PC-9 (cell line): ENCODE measurements at regions not wholly inside any gene's neighbourhood (a gene's known extent, or its start where the extent isn't known, plus 50 kb on each side); places are given as distances from the start of the nearest gene placed in this dataset.
A peak's percentile ranks its signal among the peaks of the same experiment; 100 is the strongest.

Experiments
- BruUV-seq: library from RNA; stranded (reverse); fragments of 400-500 nt; replicated peaks from 2 replicates; lab custom pipeline; 2021; lab: Mats Ljungman, UMichigan
- CTCF ChIA-PET: fragments of 300-600 bp; sonication (Branson Sonifier 250); formaldehyde crosslinking; loops from one replicate; lab custom pipeline; 2022; ENCODE audit warnings: antibody characterized with exemption; lab: Charles Lee
- POLR2A ChIA-PET: fragments of 300-600 bp; sonication (Branson Sonifier 250); formaldehyde crosslinking; loops from one replicate; lab custom pipeline; 2022; ENCODE audit warnings: antibody characterized with exemption; ENCODE audit not compliant: unreplicated experiment; lab: Charles Lee
- DNase-seq, 2 experiments: peaks; one replicate each; pipeline versions ENCODE4 v3.0.0 to v3.0.0-alpha.2; 2015 to 2022; ENCODE audit warnings: mixed read lengths in 1 of 2
- H2AFZ ChIP-seq: fragments of 200-600 bp; sonication (generic); 2 replicates; pipeline ENCODE4 v1.8.1; 2017; ENCODE audit warnings: antibody characterized with exemption
- H3F3A ChIP-seq: fragments of 200-600 bp; sonication (generic); 2 replicates; pipeline ENCODE4 v1.8.1; 2017; ENCODE audit warnings: antibody characterized with exemption, mild to moderate bottlenecking, low read depth; ENCODE audit not compliant: insufficient read depth
- H3K27ac ChIP-seq: fragments of 200-600 bp; sonication (generic); 2 replicates; pipeline ENCODE4 v1.6.1; 2016; ENCODE audit warnings: mixed run types
- H3K27me3 ChIP-seq: fragments of 200-600 bp; sonication (generic); 2 replicates; pipeline ENCODE4 v1.6.1; 2016; ENCODE audit warnings: low read depth, mixed run types; ENCODE audit not compliant: insufficient read depth
- H3K36me3 ChIP-seq: fragments of 200-600 bp; sonication (generic); 2 replicates; pipeline ENCODE4 v1.6.1; 2016; ENCODE audit warnings: low read depth, mixed run types
- H3K4me1 ChIP-seq: fragments of 200-600 bp; sonication (generic); replicated peaks from 2 replicates; pipeline ENCODE4 v1.6.1; 2016; ENCODE audit warnings: mixed run types; ENCODE audit not compliant: insufficient read depth
- H3K4me2 ChIP-seq: fragments of 200-600 bp; sonication (generic); 2 replicates; pipeline ENCODE4 v1.6.1; 2017; ENCODE audit warnings: mixed run types
- H3K4me3 ChIP-seq: fragments of 200-600 bp; sonication (generic); 2 replicates; pipeline ENCODE4 v1.6.1; 2016; ENCODE audit warnings: mixed run types
- H3K79me2 ChIP-seq: fragments of 200-600 bp; sonication (generic); 2 replicates; pipeline ENCODE4 v1.6.1; 2017; ENCODE audit warnings: low read depth, mixed run types
- H3K9me2 ChIP-seq: fragments of 200-600 bp; sonication (generic); 2 replicates; pipeline ENCODE4 v1.8.1; 2017; ENCODE audit warnings: mild to moderate bottlenecking; ENCODE audit not compliant: insufficient read depth
- H3K9me3 ChIP-seq: fragments of 200-600 bp; sonication (generic); 2 replicates; pipeline ENCODE4 v1.8.1; 2016; ENCODE audit warnings: low read depth; ENCODE audit not compliant: insufficient read depth
- H4K20me1 ChIP-seq: fragments of 200-600 bp; sonication (generic); 2 replicates; pipeline ENCODE4 v1.8.1; 2017; ENCODE audit not compliant: insufficient read depth
- EZH2 ChIP-seq: fragments of 200-600 bp; sonication (generic); IDR thresholded peaks from 2 replicates; pipeline ENCODE4 v1.8.0; 2017; ENCODE audit warnings: antibody characterized with exemption, low read depth
- intact Hi-C: fragments of 100-400 bp; cut with micrococcal nuclease; formaldehyde crosslinking; loops from one replicate; pipeline ENCODE4 v1.10.0; 2022; ENCODE audit not compliant: unreplicated experiment
- TF ChIP-seq, protein P1 (sequence below): fragments of 200-600 bp; sonication (generic); conservative IDR thresholded peaks from 2 replicates; pipeline ENCODE4 v1.6.1; 2017; ENCODE audit warnings: mixed run types, antibody characterized with exemption, mild to moderate bottlenecking, moderate library complexity

DNA sequence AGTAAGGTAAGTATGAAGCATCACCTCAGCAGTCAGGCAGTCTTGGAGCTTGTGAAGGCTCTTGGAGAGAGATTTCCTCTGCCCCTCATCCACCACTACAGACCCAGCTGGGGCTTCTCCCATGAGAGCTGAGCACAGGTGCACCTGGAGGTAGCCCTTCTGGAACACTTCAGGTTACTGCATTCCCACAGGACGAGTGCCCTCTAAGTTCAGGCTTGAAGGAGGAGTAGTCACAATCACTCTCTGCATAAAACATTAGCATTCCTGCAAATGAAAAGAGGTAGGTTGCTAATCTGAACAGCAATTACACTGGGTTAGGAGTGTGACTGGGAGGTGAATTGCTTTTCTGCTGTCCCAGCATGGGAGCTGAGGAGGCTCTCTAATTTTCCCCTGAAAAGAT lies 308.8 kb downstream of the TEX13C start:
- Histone ChIP-seq H3K9me2 (0 out of 2 replicates have a peak, but pooled peaks cover 12% of the 10 kb centered on the region), H3K27me3 (no peaks in the 10 kb centered on the region), H3K4me1 (no peaks in the 10 kb centered on the region), H3K27ac (no peak overlapping the region), H2AFZ (no peak overlapping the region), H3K9me3 (no peaks in the 10 kb centered on the region), H3K4me2 (no peak overlapping the region), H3K4me3 (no peak overlapping the region), H3F3A (no peaks in the 10 kb centered on the region), H3K79me2 (no peaks in the 10 kb centered on the region), H4K20me1 (no peaks in the 10 kb centered on the region), H3K36me3 (no peaks in the 10 kb centered on the region)
- ChIA-PET CTCF (no interaction called here), POLR2A (no interaction called here)
- no TSS peak for BruUV-seq
- no peak for DNase-seq
- intact Hi-C loops = no loop called here
- TF ChIP-seq, protein P1, sequence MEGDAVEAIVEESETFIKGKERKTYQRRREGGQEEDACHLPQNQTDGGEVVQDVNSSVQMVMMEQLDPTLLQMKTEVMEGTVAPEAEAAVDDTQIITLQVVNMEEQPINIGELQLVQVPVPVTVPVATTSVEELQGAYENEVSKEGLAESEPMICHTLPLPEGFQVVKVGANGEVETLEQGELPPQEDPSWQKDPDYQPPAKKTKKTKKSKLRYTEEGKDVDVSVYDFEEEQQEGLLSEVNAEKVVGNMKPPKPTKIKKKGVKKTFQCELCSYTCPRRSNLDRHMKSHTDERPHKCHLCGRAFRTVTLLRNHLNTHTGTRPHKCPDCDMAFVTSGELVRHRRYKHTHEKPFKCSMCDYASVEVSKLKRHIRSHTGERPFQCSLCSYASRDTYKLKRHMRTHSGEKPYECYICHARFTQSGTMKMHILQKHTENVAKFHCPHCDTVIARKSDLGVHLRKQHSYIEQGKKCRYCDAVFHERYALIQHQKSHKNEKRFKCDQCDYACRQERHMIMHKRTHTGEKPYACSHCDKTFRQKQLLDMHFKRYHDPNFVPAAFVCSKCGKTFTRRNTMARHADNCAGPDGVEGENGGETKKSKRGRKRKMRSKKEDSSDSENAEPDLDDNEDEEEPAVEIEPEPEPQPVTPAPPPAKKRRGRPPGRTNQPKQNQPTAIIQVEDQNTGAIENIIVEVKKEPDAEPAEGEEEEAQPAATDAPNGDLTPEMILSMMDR = no peak
- TF ChIP-seq EZH2 = no peak

DNA sequence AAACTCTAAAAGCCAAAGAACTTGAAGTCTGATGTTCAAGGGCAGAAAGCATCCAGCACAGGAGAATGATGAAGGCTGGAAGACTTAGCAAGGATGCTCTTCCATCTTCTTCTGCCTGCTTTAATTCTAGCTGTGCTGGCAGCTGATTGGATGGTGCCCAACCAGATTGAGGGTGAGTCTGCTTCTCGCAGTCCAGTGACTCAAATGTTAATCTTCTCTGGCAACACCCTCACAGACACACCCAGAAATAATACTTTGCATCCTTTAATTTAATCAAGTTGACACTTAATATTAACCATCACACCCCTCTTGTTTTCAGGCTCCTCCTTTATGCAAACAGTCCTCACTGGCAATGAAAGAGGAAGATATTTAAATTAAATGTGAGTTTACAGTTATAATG lies 321.7 kb downstream of the TEX13C start:
- no peak overlapping the region for H3K4me3 ChIP-seq
- H3K27ac ChIP-seq = no peak overlapping the region
- no peaks in the 10 kb centered on the region for H3K9me2 ChIP-seq
- intact Hi-C loops = no loop called here
- DNase-seq = no peak
- ChIA-PET POLR2A (no interaction called here), CTCF (no interaction called here)
- H3K79me2 ChIP-seq = no peaks in the 10 kb centered on the region
- H3K36me3 ChIP-seq = no peaks in the 10 kb centered on the region
- H2AFZ ChIP-seq = no peak overlapping the region
- no peaks in the 10 kb centered on the region for H4K20me1 ChIP-seq
- H3K27me3 ChIP-seq = no peaks in the 10 kb centered on the region
- TF ChIP-seq, protein P1 = no peak
- TF ChIP-seq EZH2 = no peak
- no peaks in the 10 kb centered on the region for H3F3A ChIP-seq
- no peaks in the 10 kb centered on the region for H3K9me3 ChIP-seq
- H3K4me2 ChIP-seq = no peak overlapping the region
- BruUV-seq = no TSS peak
- no peaks in the 10 kb centered on the region for H3K4me1 ChIP-seq

DNA sequence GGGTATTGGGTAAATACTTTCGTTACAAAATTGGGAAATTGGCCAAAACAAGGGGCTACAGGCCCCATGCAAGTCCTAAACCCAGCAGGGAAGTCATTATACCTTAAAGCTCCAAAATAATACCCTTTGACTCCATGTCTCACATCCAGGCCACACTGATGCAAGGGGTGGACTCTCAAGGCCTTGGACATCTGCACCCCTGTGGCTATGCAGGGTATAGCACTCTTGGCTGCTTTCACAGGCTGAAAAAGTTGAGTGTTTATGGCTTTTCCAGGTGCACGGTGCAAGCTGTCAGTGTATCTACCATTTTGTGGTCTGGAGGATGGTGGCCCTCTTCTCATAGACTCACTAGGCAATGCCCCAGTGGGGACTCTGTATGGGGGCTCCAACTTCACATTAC lies 326.5 kb downstream of the TEX13C start:
- Histone ChIP-seq H3K36me3 (no peaks in the 10 kb centered on the region), H3K9me3 (no peaks in the 10 kb centered on the region), H3K79me2 (no peaks in the 10 kb centered on the region), H3K4me1 (no peaks in the 10 kb centered on the region), H4K20me1 (no peaks in the 10 kb centered on the region), H3K4me2 (no peak overlapping the region), H3F3A (no peaks in the 10 kb centered on the region), H3K27me3 (no peaks in the 10 kb centered on the region), H3K27ac (no peak overlapping the region), H3K4me3 (no peak overlapping the region), H3K9me2 (no peaks in the 10 kb centered on the region), H2AFZ (no peak overlapping the region)
- CTCF ChIA-PET = no interaction called here
- no peak for TF ChIP-seq EZH2
- TF ChIP-seq, protein P1 = peak; percentile 69
- intact Hi-C loops = no loop called here
- BruUV-seq = no TSS peak
- DNase-seq = no peak
- POLR2A ChIA-PET = no interaction called here
